GM19328 (cell line): ENCODE measurements at regions not wholly inside any gene's neighbourhood (a gene's known extent, or its start where the extent isn't known, plus 50 kb on each side); places are given as distances from the start of the nearest gene placed in this dataset.

Source experiments
- ATAC-seq: cut with Tn5 transposase; IDR thresholded peaks from one replicate; pipeline ENCODE4 v1.9.1; 2021; ENCODE audit warnings: mild to moderate bottlenecking, moderate library complexity; ENCODE audit not compliant: unreplicated experiment

DNA sequence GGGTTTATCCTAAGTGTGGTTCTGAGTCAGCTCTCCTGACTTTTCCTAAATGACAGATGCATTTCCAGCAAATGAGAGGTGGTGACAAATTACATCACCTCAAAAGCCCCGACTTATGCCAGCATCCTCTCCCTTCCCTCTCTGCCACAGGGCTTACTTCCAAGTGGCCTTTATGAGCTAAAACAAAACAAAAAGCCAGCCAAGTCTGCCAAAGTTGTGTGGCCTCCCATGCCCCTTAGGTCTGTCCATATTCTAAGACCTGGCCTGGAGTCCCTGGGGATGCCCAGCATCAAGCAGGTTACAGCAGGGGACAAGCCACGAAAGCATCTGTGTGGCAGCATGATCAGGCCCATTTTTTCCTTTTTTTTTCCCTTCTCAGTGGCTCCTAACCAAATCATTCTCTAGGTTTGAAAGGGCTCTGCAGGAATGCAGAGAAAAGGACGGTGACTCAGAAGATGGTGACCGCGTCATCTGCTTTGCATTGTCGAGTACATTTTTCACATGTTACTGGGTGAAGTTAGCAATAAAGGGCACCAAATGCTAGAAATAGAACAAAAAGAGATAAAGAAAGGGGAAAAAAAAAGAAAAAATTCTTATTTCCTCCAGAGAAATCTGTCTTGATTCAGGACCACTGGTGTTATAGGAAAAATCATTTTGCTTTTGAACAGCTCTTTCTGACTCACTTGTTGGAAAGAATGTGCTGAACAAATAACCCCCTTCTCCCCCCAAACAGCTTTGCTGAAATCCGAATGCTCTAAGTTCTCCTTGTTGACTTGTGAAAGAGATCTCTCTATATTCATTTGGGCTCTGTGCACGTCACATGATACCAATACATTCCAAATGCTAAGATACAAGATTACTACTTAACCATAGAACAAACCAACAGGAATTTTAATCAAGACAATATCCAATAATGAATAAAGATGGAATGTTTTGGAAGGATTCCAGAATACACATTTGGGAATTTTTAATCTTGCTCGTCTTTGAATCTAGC, 178.7 kb downstream of the EN1 start:
- ATAC-seq, result no peak

DNA sequence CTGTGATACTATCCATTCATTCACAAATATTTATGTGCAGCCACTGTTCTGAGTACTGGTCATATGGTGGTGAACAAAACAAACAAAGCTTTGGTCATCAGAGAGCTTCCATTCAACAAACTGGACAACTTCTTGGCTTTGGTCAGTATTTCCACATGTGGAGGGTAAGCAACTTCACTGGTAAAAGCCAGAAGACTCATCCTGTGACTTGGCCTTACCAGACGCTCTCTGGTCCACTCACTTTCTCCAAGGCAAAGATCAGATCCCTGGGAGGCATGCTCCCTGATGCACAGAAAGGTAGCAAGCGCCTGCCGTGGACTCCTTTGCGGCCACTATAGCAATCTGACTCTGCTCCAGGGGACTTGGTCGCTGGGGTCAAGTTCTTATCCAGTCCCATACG, 179.5 kb downstream of the EN1 start:
- ATAC-seq, result no peak

DNA sequence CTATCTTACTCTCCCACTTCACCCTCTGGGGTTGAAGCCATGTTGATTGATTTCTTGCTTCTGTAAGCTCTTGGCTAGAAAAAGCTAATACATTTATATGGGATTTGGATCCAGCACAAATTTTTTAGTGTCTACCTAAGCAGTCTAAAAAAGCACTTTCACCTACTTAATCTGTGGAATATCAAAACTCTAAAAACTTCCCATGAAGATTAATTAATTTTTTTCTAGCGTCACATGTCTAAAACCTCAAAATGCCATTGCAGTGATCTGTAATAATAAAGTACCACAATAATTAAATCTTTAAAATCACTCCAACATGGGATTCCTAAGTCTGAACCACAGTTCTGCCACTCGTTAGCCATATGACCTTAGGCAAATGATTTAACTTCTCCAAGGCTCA, 180.1 kb downstream of the EN1 start:
- ATAC-seq, result no peak

DNA sequence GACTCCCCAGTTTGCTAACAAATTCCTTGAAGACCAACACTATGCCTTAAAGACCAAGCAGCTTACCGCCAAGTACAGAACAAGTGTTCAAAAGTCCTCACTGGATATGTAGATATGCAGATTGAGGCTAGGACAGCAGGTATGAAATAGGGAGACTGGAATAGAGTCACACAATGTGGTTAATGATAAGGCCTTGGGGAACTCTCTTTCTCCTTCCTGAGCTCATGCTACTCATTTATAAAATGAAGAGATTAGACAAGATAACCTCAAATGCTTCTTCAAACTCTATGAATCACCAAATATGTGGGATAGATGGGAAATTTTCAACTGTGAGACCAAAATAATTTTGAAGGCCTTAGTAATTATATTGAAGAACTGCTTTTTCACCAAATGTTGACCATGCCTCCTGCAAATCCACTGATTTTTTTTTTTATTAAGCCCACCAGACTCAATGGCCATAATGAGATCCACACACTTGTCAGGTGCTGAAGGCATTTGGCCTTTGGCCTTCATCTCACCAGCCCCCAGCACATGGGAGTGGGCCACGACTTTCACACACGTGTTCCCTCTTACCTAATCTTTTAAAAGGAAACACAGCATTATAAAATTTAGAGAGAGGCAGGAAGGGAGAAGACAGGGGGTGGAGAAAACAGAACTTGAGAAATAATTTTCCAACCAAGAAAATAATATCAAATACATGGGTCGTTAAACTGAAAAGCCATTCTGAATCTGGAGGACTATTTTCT, 181.5 kb downstream of the EN1 start:
- no peak for ATAC-seq

DNA sequence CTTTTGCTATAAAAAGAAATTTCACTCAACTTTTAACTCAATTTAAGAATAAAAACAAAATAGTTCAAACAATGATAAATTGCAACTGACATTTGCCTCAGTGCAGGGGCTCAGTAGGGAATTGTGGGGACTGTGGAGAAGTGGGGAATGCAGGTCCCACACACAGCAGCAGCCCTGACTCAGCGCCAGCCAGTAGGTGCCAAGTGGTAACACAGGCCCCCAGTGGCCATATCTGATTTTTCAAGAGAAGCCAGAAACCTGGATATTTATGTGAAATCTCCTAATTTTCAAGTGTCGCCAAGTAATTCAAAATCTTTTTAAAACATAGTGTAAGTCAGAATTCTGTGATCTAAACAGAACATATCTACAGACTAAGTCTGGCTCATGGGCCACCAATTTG, 186.3 kb downstream of the EN1 start:
- ATAC-seq, result no peak

DNA sequence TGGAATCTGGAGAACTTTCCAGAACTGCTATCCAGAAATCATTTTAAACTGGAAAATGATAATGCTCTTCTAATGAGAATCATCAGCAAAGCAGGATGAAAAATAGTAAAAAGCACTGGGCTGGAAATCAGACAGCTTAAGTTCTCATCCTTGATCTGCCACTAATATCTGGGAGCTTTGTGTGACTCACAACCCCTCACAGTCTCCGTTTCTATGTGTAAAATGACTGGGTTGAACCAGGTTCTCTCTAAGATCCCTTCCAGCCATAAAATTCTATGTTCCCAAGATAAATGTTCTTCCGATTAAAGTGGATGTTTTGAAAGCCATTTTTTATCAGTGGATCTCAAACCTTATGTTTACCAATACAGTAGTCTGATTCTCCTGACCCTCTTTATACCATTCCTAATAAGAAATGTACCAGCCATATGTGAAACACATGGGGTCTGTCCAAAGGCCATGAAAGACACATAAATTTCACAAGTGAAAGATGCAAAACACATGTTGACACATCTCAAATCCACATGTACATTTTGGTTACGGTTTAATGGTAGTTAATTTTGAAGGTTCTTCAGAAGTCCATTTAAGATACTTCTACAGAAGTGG, 188.8 kb downstream of the EN1 start:
- no peak for ATAC-seq

DNA sequence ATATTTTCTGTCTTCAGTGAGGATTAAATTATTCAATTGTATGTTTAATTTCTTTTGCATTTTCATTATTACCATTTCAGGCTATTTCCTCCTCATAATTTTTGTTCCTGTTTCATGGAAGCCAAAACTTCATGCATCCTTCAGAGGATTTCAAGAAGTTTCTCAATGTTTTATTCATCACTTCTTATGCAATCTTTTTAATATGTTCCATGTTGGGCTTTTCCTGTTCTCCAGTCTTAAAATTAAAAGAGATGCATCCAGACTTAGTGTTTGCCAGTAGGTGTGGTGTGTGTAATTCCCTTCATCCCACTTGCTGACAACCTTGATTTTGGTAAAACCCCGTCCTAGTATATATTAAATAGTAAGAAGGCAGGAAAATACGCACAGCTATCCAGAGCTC, 190.0 kb downstream of the EN1 start:
- ATAC-seq, result no peak

DNA sequence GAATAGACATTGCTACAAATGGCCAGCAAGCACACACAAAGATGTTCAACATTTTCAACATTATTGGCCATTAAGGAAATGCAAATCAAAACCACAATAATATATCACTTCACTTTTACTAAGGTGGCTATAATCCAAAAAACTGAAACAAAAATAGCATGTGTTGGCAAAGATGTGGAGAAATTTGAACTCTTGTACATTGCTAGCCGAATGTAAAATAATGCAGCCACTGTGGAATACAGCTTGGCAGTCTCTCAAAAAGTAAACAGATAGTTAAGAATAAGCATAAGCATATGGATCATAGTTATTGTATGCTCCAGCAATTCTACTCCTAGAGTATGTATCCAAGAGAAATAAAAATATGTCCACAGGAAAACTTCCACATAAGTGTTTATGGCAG, 192.5 kb downstream of the EN1 start:
- no peak for ATAC-seq

DNA sequence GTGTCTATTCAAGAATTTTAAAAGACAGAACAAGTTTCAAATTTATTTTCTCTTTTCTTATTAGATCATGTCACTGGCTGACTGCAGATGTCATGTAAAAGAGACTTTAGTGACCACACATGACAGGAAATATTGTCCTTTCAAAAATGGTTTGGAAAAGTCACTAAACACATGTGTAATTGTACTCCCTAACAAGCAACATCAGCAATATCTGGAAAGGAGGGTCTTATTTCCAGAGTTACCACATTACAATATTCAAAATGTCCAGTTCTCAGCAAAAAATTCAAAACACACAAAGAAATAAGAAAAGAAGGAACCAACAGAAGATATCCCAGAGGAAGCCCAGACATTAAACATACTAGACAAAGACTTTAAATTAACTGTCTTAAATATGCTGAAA, 197.1 kb downstream of the EN1 start:
- no peak for ATAC-seq

DNA sequence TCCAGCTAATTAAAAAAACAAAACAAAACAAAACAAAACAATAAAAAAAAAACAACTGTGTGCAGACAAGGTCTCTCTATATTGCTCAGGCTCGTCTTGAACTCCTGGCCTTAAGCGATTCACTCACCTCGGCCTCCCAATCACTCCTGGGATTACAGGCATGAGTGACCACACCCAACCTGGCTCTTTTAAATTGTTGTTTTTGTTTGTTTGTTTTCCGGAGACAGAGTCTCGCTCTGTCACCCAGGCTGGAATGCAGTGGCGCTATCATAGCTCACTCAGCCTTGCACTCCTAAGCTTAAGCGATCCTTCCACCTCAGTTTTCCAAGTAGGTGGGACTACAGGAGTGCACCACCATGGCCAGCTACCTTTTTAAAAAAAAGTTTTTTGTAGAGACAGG, 201.6 kb downstream of the EN1 start:
- ATAC-seq, result no peak

DNA sequence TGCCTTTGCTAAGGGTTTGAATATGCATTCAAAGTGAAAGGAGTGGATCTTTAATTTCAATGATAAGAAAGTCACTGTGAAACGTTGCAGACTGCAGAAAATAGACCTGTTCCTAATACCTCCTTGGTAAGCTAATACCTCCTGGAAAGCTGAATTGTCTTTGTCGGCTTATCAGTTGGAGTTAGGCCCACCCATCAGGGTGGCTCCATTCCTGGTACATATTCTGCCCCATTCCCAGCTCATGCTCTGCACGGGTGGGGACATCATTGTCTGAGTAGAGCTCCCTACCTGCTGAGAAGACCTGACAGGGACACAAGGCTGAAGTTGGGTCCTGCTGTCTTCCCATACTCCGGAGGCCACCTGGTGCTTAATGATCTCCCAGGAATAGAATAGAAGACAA, 203.3 kb downstream of the EN1 start:
- no peak for ATAC-seq

DNA sequence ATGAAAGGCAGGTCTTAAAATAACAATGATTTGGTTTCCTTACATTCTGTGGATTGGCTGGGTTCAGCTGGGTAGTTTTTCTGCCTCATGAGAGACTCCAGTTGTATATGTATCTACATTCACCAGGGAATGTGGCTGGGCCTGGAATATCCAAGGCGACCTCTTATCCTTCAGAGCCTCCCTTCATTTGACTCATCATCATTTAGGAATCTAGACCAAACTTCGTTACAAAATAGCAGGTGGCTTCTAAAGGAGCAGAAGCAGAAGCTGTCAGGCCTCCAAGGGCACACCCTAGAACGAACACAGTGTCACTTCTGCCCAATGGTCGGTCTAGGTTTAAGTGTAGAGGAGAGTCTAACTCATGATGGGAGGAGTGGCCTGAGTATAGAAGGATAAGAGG, 204.2 kb downstream of the EN1 start:
- no peak for ATAC-seq

DNA sequence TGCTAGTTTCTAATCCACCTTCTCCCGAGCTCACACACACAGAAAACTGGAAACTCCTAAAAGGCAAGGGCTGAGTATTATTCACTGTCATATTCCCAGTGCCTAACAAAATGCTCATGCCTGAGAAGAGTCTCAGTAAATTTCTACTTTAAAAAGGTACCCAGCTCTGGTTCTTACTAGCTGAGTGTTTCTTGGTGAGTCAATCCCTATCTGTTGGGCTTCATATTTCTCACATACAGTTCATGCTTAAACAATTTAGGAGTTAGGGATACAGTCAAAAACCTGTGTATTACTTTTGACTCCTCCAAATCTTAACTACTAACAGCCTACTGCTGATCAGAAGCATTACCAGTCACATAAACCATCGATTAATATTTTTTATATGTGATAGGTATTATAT, 204.9 kb downstream of the EN1 start:
- no peak for ATAC-seq

DNA sequence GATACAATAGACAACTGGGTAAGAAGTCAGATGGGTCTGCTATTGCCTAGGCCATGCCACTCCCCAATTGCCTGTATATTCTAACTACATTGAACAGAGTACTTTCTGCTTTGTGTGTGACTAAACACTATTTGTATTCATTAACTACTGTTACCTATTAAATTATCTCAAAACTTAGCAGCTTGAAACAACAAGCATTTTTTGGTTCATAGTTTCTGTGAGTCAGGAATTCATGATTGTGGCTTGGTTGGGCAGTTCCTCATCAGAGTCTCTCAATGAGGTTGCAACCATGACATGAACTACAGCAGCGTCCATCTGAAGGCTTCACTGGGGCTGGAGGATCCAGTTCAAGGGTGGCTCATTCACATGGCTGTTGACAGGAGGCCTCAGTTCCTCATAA, 205.7 kb downstream of the EN1 start:
- ATAC-seq, result no peak

DNA sequence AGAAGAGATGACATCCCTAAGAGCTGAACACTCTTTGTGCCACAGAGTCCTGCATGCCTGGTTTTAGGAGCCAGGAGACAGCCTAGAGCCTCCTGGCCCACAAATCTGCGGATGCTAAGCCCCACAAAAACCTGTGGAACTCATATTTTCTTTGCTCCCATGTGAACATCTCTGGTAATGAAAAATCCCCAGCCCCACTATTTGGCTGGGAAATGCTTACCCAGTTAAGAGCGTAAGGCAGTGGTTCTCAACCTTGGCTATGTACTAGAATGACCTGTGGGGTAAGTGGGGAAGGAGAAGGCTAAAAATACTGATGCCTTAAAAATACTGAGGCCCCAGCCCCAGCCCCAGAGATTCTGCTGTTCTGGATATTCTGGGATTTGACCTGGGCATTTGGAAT, 208.1 kb downstream of the EN1 start:
- ATAC-seq, result no peak

DNA sequence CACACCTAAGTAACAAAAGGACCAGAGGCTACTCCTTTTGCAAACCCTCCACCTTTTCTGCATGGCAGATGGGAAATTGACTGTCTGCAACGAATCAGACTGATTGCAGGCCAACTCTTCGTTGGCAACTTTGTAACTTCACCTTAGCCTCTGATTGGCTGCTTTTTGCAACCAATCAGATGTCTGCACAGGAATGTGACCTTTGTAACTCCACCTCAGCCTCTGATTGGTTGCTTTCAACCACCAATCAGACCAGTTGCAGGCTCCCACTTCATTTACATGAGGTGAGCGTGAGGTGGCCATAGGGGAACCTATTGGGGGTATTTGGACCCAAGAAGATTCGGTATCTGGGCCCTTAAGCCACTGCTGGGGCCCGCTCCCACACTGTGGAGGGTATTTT, 209.0 kb downstream of the EN1 start:
- no peak for ATAC-seq

DNA sequence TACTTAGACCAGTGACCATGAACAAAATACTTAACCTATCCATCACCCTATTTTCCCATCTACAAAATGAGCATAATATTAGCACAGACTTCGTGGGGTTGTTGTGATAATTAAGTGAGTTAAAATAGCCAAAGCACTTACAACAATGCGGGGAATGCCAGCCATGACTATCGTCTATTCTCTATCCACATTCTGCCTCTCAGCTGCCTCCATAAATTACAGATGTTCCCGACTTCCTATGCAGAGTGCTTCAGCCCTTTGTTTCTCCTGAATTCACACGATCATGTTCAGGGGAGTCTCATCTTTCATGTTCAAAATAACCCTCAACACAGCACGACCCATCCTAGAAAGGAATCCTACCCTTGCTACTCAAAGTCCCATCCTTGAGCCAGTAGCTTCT, 211.6 kb downstream of the EN1 start:
- ATAC-seq, result no peak

DNA sequence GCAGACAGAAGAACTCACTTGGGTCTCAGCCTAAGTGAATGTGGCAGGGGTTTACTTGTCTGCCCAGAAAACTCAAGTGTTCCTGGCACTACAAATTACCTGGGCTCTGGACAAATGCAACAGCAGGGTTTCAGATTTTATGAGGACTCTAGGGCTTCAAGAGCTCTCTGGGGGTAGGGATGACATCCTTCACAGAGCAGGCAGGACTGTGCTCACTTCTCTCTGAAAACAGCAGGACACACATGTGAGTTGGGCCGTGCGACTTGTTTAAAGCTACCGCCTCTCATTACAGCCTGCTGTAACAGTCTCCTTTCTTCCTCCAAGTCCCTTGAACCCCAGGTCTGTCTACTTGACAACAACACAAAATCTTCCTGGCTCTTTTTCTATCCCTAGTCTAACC, 212.6 kb downstream of the EN1 start:
- ATAC-seq, result no peak

DNA sequence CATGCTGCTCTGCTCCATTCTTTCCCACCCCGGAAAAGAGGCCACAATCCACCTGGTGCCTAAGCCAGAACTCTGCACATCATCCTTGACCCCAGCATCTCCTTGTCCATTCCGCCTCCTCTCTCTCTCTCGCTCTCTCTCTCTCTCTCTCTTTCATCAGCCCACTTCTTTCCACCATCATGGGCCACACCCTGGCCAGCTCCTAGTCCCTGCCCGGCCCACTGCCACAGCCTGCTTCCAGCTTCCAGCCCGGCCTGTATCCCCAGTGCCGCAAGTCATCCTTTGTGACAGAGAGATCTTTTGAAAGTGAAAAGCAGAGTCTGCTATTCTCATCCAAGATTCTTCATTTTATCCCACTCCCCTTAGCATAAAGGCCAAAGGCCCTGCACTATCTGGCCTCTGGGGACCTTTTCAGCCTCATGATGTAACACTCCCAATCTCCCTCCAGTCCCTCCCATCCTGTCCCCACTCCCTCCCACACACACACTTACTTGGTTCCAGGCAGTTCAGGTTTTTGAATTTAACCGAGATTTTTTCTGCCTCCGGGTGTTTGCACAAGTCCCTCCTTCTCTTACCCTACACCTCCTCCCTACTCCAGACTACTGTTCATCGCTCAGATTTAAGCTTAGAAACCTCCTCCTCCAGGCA, 214.0 kb downstream of the EN1 start:
- ATAC-seq, result no peak

DNA sequence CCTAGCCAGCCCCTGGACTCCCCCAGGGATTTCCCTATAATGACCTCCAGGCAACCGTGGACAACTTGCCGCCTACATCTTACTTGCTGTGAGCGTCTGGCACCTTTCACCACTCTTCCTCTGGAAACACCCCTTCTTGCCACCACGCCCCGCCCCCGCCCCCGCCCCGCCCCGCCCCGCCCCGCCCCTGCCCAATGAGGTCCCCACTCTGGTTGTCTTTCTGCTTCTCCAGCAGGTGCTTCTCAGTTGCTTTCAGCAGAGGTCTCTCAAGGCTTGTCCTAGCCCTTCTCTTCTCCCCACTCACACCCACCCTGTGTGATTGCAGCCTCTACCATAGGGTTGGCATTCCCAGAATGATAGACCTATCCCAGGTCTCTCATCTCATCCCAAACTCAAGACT, 214.5 kb downstream of the EN1 start:
- no peak for ATAC-seq

DNA sequence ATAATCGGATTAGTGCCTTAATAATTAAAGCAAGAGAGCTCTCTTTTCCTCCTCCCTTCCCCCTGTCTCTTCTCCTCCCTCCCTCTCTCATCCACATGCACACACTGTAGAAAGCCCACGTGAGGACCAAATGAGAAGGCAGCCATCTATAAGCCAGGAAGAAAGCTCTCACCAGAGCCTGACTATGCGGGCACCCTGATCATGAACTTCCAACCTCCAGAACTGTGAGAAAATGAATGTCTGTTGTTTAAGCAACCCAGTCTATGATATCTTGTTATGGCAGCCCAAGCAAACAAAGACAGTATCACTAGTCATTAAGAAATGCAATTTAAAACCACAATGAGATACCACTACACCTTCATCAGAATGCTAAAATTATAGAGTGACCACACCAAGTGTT, 220.3 kb downstream of the EN1 start:
- ATAC-seq, result no peak
